ENCODE measurements at regions not wholly inside any gene's neighbourhood (a gene's known extent, or its start where the extent isn't known, plus 50 kb on each side); places are given as distances from the start of the nearest gene placed in this dataset.
"Not testable (repeated sequence)": the region's sequence is repeated elsewhere in the genome, so short reads cannot be mapped to it uniquely, and the experiment has no call there.

DNA sequence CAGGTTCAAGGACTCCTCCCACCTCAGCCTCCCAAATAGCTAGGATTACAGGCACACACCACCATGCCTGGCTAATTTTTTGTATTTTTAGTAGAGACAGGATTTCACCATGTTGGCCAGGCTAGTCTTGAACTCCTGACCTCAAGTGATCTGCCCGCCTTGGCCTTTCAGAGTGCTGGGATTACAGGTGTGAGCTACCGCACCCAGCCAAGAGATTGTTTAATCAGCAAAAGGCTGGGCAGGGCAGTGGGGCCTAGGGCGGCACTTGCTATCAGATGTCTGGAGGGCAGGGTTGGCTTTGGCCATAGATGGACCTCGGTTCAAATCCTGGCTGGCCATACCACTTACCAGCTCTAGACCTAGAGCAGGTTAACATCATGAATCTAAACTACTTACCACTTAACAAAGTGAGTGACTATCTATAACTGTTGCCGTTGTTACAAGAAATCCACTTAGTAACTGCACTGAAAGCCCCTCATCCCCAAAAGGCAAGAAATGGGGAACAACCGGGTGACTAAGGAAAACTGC, 60.9 kb upstream of the BCL2L14 start:
- not testable (repeated sequence) for TF ChIP-seq EZH2 (IDR thresholded peaks at IDR 0.05; ENCODE audit: insufficient read depth, poor library complexity, severe bottlenecking); EZH2phosphoT487 (IDR thresholded peaks at IDR 0.05; ENCODE audit: insufficient read depth, low read depth)
